HepG2 (cell line): ENCODE measurements at regions not wholly inside any gene's neighbourhood (a gene's known extent, or its start where the extent isn't known, plus 50 kb on each side); places are given as distances from the start of the nearest gene placed in this dataset.

ENCODE experiments used
- ATAC-seq: fragments of 200-7000 bp; cut with Tn5 transposase; 3 replicates; pipeline ENCODE4 v1.9.1; 2020; ENCODE audit warnings: mild to moderate bottlenecking, moderate library complexity
- BruUV-seq: library from RNA; stranded (reverse); fragments of 400-500 nt; replicated peaks from 2 replicates; lab custom pipeline; 2021; lab: Mats Ljungman, UMichigan
- CTCF ChIA-PET: fragments of 300-600 bp; formaldehyde crosslinking; extraction: SDS; loops from one replicate; lab custom pipeline; 2021; ENCODE audit warnings: low total read pairs, inconsistent platforms, low intra/inter-chr PET ratio; lab: Yijun Ruan, JAX
- POLR2A ChIA-PET: fragments of 350-600 bp; sonication (Branson Sonifier 250); formaldehyde crosslinking; loops from one replicate; lab custom pipeline; 2020; ENCODE audit warnings: antibody characterized with exemption, inconsistent platforms; lab: Yijun Ruan, JAX
- DNase-seq: peaks from one replicate; pipeline ENCODE4 v3.0.0-alpha.2; 2015; ENCODE audit warnings: low spot score
- FAIRE-seq: peaks from 3 replicates; lab custom pipeline; 2011; peaks lifted over from hg19 to GRCh38; lab: Jason Lieb, UNC
- H2AFZ ChIP-seq: one replicate; pipeline ENCODE4 v1.6.1; 2011; ENCODE audit warnings: low read length, inconsistent platforms
- H3K27ac ChIP-seq: fragments of 300-600 bp; 3 replicates; pipeline ENCODE4 v1.8.0; 2011; ENCODE audit warnings: mixed run types, mild to moderate bottlenecking, mixed read lengths, low read length, inconsistent platforms; ENCODE audit not compliant: insufficient read depth; ENCODE audit errors: extremely low read length
- H3K27me3 ChIP-seq, 2 experiments: fragments of 200-600 bp in 1 of 2; 2 replicates in 1 of 2; 3 replicates in 1 of 2; pipeline versions ENCODE4 v1.6.0 to v1.8.0; 2011; ENCODE audit warnings: low read length in 2 of 2, mild to moderate bottlenecking in 2 of 2, moderate library complexity in 2 of 2, inconsistent platforms in 1 of 2; ENCODE audit not compliant: insufficient read depth in 2 of 2, control insufficient read depth in 1 of 2
- H3K36me3 ChIP-seq, 2 experiments: fragments of 200-600 bp in 1 of 2; replicated peaks in 1 of 2; 2 replicates in 1 of 2; 3 replicates in 1 of 2; pipeline versions ENCODE4 v1.5.1 to v1.8.0; 2011; ENCODE audit warnings: low read length in 2 of 2, inconsistent platforms in 1 of 2; ENCODE audit not compliant: insufficient read depth in 2 of 2, control insufficient read depth in 1 of 2
- H3K4me1 ChIP-seq: 2 replicates; pipeline ENCODE4 v1.5.1; 2012; ENCODE audit warnings: low read length, inconsistent platforms; ENCODE audit not compliant: insufficient read depth
- H3K4me2 ChIP-seq: 2 replicates; pipeline ENCODE4 v1.6.0; 2011; ENCODE audit warnings: low read depth, low read length, inconsistent platforms
- H3K4me3 ChIP-seq, 3 experiments: fragments of 200-600 bp in 1 of 3; sonication (generic), shearing (Covaris generic) in 1 of 3; replicated peaks in 1 of 3; 2 replicates each; pipeline ENCODE4 v1.5.1; 2011 to 2016; ENCODE audit warnings: low read length in 3 of 3, inconsistent platforms in 2 of 3, low read depth in 2 of 3, mild to moderate bottlenecking in 2 of 3, control low read depth in 1 of 3, mixed read lengths in 1 of 3; ENCODE audit not compliant: insufficient read depth in 1 of 3
- H3K79me2 ChIP-seq: one replicate; pipeline ENCODE4 v1.6.1; 2011; ENCODE audit warnings: low read length, inconsistent platforms; ENCODE audit not compliant: insufficient read depth
- H3K9ac ChIP-seq: 2 replicates; pipeline ENCODE4 v1.6.0; 2011; ENCODE audit warnings: mild to moderate bottlenecking, low read depth, low read length, inconsistent platforms; ENCODE audit not compliant: insufficient read depth
- H3K9me3 ChIP-seq: 2 replicates; pipeline ENCODE4 v1.5.1; 2012; ENCODE audit warnings: mild to moderate bottlenecking, low read length
- H4K20me1 ChIP-seq: 2 replicates; pipeline ENCODE4 v1.6.0; 2011; ENCODE audit warnings: inconsistent platforms, mild to moderate bottlenecking, low read length, moderate library complexity; ENCODE audit not compliant: insufficient read depth
- HCFC1 ChIP-seq: fragments of 150-350 bp; IDR thresholded peaks from 2 replicates; pipeline ENCODE4 v1.6.1; 2014; ENCODE audit warnings: low read depth, low read length
- HES4 ChIP-seq: sonication (generic); formaldehyde crosslinking; IDR thresholded peaks from 2 replicates; pipeline ENCODE4 v1.9.0; 2021; ENCODE audit warnings: mild to moderate bottlenecking, missing genetic modification reagents, borderline replicate concordance
- MTA1 ChIP-seq: sonication (generic); formaldehyde crosslinking; IDR thresholded peaks from 2 replicates; pipeline ENCODE4 v1.4.0; 2020; ENCODE audit warnings: missing genetic modification reagents, mild to moderate bottlenecking, borderline replicate concordance
- TBL1XR1 ChIP-seq: fragments of 150-350 bp; IDR thresholded peaks from 2 replicates; pipeline ENCODE4 v1.6.1; 2014; ENCODE audit warnings: borderline replicate concordance, low read length; ENCODE audit not compliant: partially characterized antibody
- TP53 ChIP-seq: sonication (generic); formaldehyde crosslinking; conservative IDR thresholded peaks from 2 replicates; pipeline ENCODE4 v1.4.0; 2020; ENCODE audit warnings: missing genetic modification reagents
- ZNF607 ChIP-seq: sonication (generic); formaldehyde crosslinking; IDR thresholded peaks from 2 replicates; pipeline ENCODE4 v1.5.1; 2020; ENCODE audit warnings: missing genetic modification reagents, mild to moderate bottlenecking, borderline replicate concordance
- ZNF746 ChIP-seq: sonication (generic); formaldehyde crosslinking; IDR thresholded peaks from 2 replicates; pipeline ENCODE4 v1.8.0; 2022; ENCODE audit warnings: mild to moderate bottlenecking, missing genetic modification reagents
- ZNF773 ChIP-seq: sonication (generic); formaldehyde crosslinking; IDR thresholded peaks from 2 replicates; pipeline ENCODE4 v1.4.0; 2020; ENCODE audit warnings: missing genetic modification reagents, borderline replicate concordance
- WGBS: methylation state at CpG from one replicate; pipeline ENCODE4 v1.1.6; 2017; ENCODE audit warnings: low lambda C conversion rate; 5-methylcytosine and 5-hydroxymethylcytosine counted together
- in situ Hi-C: cut with HindIII; loops from 2 replicates; pipeline ENCODE4 v1.10.0; 2017; ENCODE audit warnings: low pct_unique_long_range_greater_than_20kb; ENCODE audit not compliant: extremely low pct_ligation_motif_present
- intact Hi-C: fragments of 100-400 bp; cut with micrococcal nuclease; formaldehyde crosslinking; loops from one replicate; pipeline ENCODE4 v1.10.0; 2022; ENCODE audit not compliant: unreplicated experiment
- TF ChIP-seq, protein P1 (sequence below): sonication (generic); formaldehyde crosslinking; IDR thresholded peaks from 2 replicates; pipeline ENCODE4 v1.4.0; 2020; ENCODE audit warnings: missing genetic modification reagents

DNA sequence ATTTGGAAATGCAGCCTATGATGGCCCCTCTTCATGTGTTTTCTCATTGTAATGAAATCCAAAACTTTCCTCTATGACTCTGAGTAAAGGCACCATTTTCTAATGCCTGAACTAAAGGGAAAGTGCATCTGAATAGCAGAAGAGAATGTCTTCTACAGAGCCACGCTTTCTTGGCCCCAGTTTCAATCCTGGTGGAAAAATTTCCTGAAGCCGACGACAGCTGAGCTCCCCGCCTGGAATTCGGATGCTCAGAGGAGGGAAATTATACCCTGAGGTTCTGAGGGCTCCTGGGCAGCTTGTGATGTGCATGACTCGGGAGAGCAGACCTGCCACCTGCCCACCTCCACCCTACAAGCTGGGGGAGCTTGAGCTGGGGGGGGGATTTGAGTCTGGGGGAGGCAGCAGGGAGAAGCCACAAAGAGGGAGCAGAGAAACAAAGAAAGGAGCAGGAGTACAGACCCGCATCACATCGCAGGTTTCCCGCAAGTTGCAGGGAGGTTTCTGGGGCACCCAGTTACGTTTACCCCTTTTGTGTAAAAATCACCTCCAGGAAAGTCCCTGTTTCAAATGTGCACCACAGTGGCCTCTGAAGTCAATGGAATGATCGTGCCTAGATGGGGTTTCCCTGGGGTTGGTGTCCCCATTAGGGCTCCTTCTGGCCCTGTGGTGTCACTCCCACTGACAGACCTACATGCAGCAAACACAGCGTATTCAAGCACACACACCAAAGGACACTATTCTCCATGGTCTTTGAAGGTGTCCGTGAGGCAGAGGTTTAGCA, 145.6 kb upstream of the RBPJ start:
- peaks cover 11% of the 10 kb centered on the region for H3K4me1 ChIP-seq
- no peaks in the 10 kb centered on the region for H3K79me2 ChIP-seq
- no peak for DNase-seq
- no peak overlapping the region for H3K27ac ChIP-seq
- TF ChIP-seq ZNF773 (CRISPR knock-in tag) = no peak
- TF ChIP-seq HES4 (CRISPR knock-in tag) = no peak
- no peak for TF ChIP-seq TBL1XR1
- no peak for TF ChIP-seq ZNF746 (CRISPR knock-in tag)
- no peak for TF ChIP-seq HCFC1
- no peak for TF ChIP-seq ZNF607
- no peak for TF ChIP-seq TP53 (CRISPR knock-in tag)
- TF ChIP-seq MTA1 (CRISPR knock-in tag) = no peak
- TF ChIP-seq, protein P1, sequence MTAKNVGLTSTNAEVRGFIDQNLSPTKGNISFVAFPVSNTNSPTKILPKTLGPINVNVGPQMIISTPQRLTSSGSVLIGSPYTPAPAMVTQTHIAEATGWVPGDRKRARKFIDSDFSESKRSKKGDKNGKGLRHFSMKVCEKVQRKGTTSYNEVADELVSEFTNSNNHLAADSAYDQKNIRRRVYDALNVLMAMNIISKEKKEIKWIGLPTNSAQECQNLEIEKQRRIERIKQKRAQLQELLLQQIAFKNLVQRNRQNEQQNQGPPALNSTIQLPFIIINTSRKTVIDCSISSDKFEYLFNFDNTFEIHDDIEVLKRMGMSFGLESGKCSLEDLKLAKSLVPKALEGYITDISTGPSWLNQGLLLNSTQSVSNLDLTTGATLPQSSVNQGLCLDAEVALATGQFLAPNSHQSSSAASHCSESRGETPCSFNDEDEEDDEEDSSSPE (CRISPR knock-in tag) = no peak
- 77% methylated on average over 10 of the region's 13 CpGs for WGBS
- intact Hi-C loops (no loop called here), in situ Hi-C loops (no loop called here)
- BruUV-seq = no TSS peak
- ATAC-seq = no peak
- H2AFZ ChIP-seq = no peak overlapping the region
- CTCF ChIA-PET = no interaction called here
- H3K9ac ChIP-seq = no peak overlapping the region
- 0 out of 5 replicates have a peak, but pooled peaks cover 0 to 2% of the 10 kb centered on the region in 2 experiments for H3K27me3 ChIP-seq
- no peak overlapping the region for H3K4me3 ChIP-seq
- FAIRE-seq = no peak
- no peaks in the 10 kb centered on the region for H3K9me3 ChIP-seq
- no peaks in the 10 kb centered on the region for H3K36me3 ChIP-seq
- no peak overlapping the region for H3K4me2 ChIP-seq
- POLR2A ChIA-PET = no interaction called here
- no peaks in the 10 kb centered on the region for H4K20me1 ChIP-seq
